HEK293 (cell line): ENCODE measurements at regions not wholly inside any gene's neighbourhood (a gene's known extent, or its start where the extent isn't known, plus 50 kb on each side); places are given as distances from the start of the nearest gene placed in this dataset.
"Not testable (repeated sequence)": the region's sequence is repeated elsewhere in the genome, so short reads cannot be mapped to it uniquely, and the experiment has no call there.

Experiments
- CTCF ChIA-PET: fragments of 350-600 bp; formaldehyde crosslinking; extraction: SDS; loops from one replicate; lab custom pipeline; 2021; ENCODE audit warnings: antibody characterized with exemption; lab: Yijun Ruan, JAX
- POLR2A ChIA-PET: fragments of 300-600 bp; formaldehyde crosslinking; extraction: SDS; loops from one replicate; lab custom pipeline; 2020; ENCODE audit warnings: antibody characterized with exemption, inconsistent platforms; lab: Yijun Ruan, JAX
- H3K27ac ChIP-seq: fragments of 200-500 bp; sonication (Bioruptor generic); 2 replicates; pipeline ENCODE4 v1.5.1; 2014; ENCODE audit warnings: low read depth, low read length, control low read depth, inconsistent platforms; ENCODE audit errors: extremely low read depth
- H3K36me3 ChIP-seq, 2 experiments: fragments of 200-500 bp in 1 of 2; sonication (Bioruptor generic) in 1 of 2; 1 replicate in 1 of 2; 2 replicates in 1 of 2; pipeline ENCODE4 v1.5.1; 2014 to 2017; ENCODE audit warnings: inconsistent platforms in 2 of 2, low read length in 2 of 2; ENCODE audit not compliant: control insufficient read depth in 2 of 2, insufficient read depth in 1 of 2
- H3K4me1 ChIP-seq: fragments of 200-500 bp; sonication (Bioruptor generic); 2 replicates; pipeline ENCODE4 v1.5.1; 2014; ENCODE audit warnings: mild to moderate bottlenecking, low read length, inconsistent platforms; ENCODE audit not compliant: control insufficient read depth, insufficient read depth
- H3K4me3 ChIP-seq: 2 replicates; pipeline ENCODE4 v1.5.1; 2011; ENCODE audit warnings: low read depth, mild to moderate bottlenecking, control low read depth, low read length, moderate library complexity
- H3K9me3 ChIP-seq: fragments of 200-500 bp; sonication (Bioruptor generic); 2 replicates; pipeline ENCODE4 v1.5.1; 2014; ENCODE audit warnings: low read depth, low read length, inconsistent platforms; ENCODE audit not compliant: control insufficient read depth, insufficient read depth
- HOXC10 ChIP-seq: sonication (generic); formaldehyde crosslinking; IDR thresholded peaks from 2 replicates; pipeline ENCODE4 v1.8.1; 2023; ENCODE audit warnings: mild to moderate bottlenecking, missing genetic modification reagents
- KLF8 ChIP-seq: fragments of 450-650 bp; formaldehyde crosslinking; IDR thresholded peaks from 2 replicates; pipeline ENCODE4 v1.5.1; 2016; ENCODE audit warnings: missing biosample characterization, missing genetic modification characterization
- SCRT2 ChIP-seq: fragments of 450-650 bp; formaldehyde crosslinking; IDR thresholded peaks from 2 replicates; pipeline ENCODE4 v1.5.1; 2016; ENCODE audit warnings: missing biosample characterization, missing genetic modification characterization
- SETDB1 ChIP-seq: IDR thresholded peaks from one replicate; pipeline ENCODE4 v1.6.1; 2017; ENCODE audit warnings: mild to moderate bottlenecking, low read length, moderate library complexity, mixed read lengths; ENCODE audit not compliant: insufficient read length
- ZNF133 ChIP-seq: fragments of 450-650 bp; formaldehyde crosslinking; IDR thresholded peaks from 2 replicates; pipeline ENCODE4 v1.5.1; 2016; ENCODE audit warnings: missing biosample characterization, missing genetic modification characterization
- ZNF248 ChIP-seq: fragments of 450-650 bp; formaldehyde crosslinking; IDR thresholded peaks from 2 replicates; pipeline ENCODE4 v1.5.1; 2017; ENCODE audit warnings: missing biosample characterization, missing genetic modification characterization
- ZNF433 ChIP-seq: fragments of 450-650 bp; formaldehyde crosslinking; IDR thresholded peaks from 2 replicates; pipeline ENCODE4 v1.5.1; 2016; ENCODE audit warnings: missing biosample characterization, missing genetic modification characterization, low read depth
- ZNF558 ChIP-seq: fragments of 450-650 bp; formaldehyde crosslinking; IDR thresholded peaks from 2 replicates; pipeline ENCODE4 v1.5.1; 2016; ENCODE audit warnings: missing biosample characterization, missing genetic modification characterization
- ZNF670 ChIP-seq: fragments of 450-650 bp; formaldehyde crosslinking; IDR thresholded peaks from 2 replicates; pipeline ENCODE4 v1.5.1; 2016; ENCODE audit warnings: missing biosample characterization, missing genetic modification characterization, low read depth
- ZNF701 ChIP-seq: fragments of 450-650 bp; formaldehyde crosslinking; IDR thresholded peaks from 2 replicates; pipeline ENCODE4 v1.5.1; 2016; ENCODE audit warnings: missing biosample characterization, missing genetic modification characterization
- ZNF768 ChIP-seq: fragments of 450-650 bp; formaldehyde crosslinking; IDR thresholded peaks from 2 replicates; pipeline ENCODE4 v1.5.1; 2018; ENCODE audit warnings: missing biosample characterization, mild to moderate bottlenecking, missing genetic modification characterization
- TF ChIP-seq, protein P1 (sequence below): fragments of 450-650 bp; formaldehyde crosslinking; IDR thresholded peaks from 2 replicates; pipeline ENCODE4 v1.5.1; 2017; ENCODE audit warnings: missing biosample characterization, missing genetic modification characterization
- TF ChIP-seq, protein P2 (sequence below): fragments of 450-650 bp; formaldehyde crosslinking; IDR thresholded peaks from 2 replicates; pipeline ENCODE4 v1.5.1; 2016; ENCODE audit warnings: missing biosample characterization, missing genetic modification characterization

DNA sequence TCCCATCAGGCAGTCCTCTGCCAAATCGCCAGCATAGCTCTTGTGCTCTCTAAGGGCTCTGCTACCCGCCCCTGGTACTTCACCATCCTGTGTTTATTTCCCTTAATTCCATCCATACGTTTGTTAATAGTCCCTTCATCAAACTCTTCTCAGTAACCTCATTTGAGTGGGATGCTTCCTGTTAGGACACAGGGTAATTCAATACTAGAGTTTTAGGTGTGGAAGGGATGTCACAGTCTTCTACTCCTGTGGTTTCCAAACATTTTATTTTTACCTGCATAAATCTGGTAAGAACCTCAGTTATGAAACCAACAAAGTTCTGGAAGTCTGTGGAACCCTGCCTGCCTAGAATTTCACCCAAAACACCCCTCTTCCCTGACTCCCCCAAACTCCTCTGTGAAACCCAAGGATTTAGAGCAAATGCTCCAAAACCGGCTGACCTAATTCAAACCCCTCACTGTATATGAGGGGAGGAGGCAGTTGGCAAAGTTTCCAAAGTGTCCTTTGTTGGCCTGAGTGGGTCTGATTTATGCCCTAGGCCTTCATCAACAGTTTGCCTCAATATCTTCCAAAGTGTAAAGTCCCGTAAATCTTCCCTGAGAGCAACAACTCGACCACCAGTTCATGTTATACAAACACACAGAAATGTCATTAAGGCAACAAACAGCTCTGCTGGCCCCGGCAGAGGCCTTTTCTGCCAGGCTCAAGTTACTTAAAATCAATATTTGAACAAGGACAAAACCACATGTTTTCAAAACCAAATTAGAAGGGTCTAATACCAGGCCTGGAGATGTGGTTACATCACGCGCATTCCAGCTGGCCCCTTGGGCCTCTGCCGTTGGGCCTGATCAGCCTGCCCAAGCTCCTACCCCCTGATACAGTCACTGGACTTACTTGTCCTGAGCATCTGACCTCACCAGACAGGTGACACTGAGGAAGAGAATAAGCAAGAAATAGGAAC, 82.4 kb upstream of the FGGY start (continued):
- TF ChIP-seq, protein P1, sequence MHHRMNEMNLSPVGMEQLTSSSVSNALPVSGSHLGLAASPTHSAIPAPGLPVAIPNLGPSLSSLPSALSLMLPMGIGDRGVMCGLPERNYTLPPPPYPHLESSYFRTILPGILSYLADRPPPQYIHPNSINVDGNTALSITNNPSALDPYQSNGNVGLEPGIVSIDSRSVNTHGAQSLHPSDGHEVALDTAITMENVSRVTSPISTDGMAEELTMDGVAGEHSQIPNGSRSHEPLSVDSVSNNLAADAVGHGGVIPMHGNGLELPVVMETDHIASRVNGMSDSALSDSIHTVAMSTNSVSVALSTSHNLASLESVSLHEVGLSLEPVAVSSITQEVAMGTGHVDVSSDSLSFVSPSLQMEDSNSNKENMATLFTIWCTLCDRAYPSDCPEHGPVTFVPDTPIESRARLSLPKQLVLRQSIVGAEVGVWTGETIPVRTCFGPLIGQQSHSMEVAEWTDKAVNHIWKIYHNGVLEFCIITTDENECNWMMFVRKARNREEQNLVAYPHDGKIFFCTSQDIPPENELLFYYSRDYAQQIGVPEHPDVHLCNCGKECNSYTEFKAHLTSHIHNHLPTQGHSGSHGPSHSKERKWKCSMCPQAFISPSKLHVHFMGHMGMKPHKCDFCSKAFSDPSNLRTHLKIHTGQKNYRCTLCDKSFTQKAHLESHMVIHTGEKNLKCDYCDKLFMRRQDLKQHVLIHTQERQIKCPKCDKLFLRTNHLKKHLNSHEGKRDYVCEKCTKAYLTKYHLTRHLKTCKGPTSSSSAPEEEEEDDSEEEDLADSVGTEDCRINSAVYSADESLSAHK (tag by site-specific recombination), result peak; percentile 94
- TF ChIP-seq ZNF558 (tag by site-specific recombination) (peak; percentile 92), ZNF768 (tag by site-specific recombination) (no peak), ZNF433 (tag by site-specific recombination) (no peak), ZNF701 (tag by site-specific recombination) (no peak), ZNF670 (tag by site-specific recombination) (no peak), ZNF248 (tag by site-specific recombination) (no peak), KLF8 (tag by site-specific recombination) (peak; percentile 78)
- TF ChIP-seq, protein P2, sequence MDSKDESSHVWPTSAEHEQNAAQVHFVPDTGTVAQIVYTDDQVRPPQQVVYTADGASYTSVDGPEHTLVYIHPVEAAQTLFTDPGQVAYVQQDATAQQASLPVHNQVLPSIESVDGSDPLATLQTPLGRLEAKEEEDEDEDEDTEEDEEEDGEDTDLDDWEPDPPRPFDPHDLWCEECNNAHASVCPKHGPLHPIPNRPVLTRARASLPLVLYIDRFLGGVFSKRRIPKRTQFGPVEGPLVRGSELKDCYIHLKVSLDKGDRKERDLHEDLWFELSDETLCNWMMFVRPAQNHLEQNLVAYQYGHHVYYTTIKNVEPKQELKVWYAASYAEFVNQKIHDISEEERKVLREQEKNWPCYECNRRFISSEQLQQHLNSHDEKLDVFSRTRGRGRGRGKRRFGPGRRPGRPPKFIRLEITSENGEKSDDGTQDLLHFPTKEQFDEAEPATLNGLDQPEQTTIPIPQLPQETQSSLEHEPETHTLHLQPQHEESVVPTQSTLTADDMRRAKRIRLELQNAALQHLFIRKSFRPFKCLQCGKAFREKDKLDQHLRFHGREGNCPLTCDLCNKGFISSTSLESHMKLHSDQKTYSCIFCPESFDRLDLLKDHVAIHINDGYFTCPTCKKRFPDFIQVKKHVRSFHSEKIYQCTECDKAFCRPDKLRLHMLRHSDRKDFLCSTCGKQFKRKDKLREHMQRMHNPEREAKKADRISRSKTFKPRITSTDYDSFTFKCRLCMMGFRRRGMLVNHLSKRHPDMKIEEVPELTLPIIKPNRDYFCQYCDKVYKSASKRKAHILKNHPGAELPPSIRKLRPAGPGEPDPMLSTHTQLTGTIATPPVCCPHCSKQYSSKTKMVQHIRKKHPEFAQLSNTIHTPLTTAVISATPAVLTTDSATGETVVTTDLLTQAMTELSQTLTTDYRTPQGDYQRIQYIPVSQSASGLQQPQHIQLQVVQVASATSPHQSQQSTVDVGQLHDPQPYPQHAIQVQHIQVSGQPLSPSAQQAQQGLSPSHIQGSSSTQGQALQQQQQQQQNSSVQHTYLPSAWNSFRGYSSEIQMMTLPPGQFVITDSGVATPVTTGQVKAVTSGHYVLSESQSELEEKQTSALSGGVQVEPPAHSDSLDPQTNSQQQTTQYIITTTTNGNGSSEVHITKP (tag by site-specific recombination), result peak; percentile 81

DNA sequence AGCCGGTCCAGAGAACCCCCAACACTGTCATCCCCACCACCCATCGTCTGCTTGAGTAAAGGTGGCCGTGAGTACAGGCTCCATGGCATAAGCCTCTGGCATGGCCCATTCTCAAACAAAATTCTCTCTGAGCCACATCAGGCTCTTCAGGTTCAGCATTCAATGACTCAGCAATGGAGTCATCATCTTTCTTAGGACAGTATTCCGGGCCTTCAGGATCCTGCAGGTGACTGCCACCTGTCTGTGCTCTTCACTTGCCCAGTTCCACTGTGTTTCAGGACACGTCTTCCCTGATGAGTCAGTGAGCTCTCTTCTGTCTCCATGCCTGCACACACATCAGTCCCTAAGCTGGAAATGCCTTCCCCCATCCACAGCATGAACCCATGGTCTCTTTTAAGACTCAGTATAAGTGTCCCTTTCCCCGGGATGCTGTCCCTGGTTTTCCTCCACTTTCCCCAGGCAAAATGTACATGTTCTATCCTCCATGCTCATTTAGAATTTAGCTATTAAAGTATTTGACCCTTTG, 81.1 kb upstream of the FGGY start:
- Histone ChIP-seq H3K4me3 (no peak overlapping the region), H3K9me3 (no peaks in the 10 kb centered on the region), H3K4me1 (peaks cover 10% of the 10 kb centered on the region), H3K36me3 (no peaks in the 10 kb centered on the region), H3K27ac (peak overlapping the region; percentile 33; the same call in 1 of the 2 replicates)
- CTCF ChIA-PET, result interaction anchor here (0.6 to 1.3 kb wide), 2 partner anchors 482 to 483 kb away, joined by 3 to 5 read pairs; no protein-coding TSS in a partner anchor
- POLR2A ChIA-PET, result interaction anchor here (1.0 to 2.7 kb wide), 3 partner anchors 154 to 436 kb away, joined by 3 to 9 read pairs (median 6); partner anchors contain the start of gene JUN
- no peak for TF ChIP-seq HOXC10 (CRISPR knock-in tag)
- peak; percentile 71 for TF ChIP-seq SCRT2
- peak; percentile 40; the same call in 1 of the 2 replicates for TF ChIP-seq ZNF133
- TF ChIP-seq, all 188 proteins: peak for 2

DNA sequence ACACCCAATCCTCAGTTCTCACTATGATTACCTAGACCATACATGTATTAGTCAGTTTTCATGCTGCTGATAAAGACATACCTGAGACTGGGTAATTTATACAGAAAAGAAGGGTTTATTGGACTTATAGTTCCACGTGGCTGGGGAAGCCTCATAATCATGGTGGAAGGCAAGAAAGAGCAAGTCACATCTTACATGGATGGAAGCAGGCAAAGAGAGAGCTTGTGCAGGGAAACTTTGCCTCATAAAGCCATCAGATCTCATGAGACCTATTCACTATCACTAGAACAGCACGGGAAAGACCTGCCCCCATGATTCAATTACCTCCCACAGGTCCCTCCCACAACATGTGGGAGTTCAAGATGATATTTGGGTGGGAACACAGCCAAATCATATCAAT, 79.5 kb upstream of the FGGY start:
- H3K9me3 ChIP-seq, H3K36me3 ChIP-seq, H3K27ac ChIP-seq, CTCF ChIA-PET, H3K4me1 ChIP-seq, POLR2A ChIA-PET, H3K4me3 ChIP-seq: not testable (repeated sequence)
- TF ChIP-seq SETDB1, result peak; percentile 90
